Muscle of arm (tissue), 1 donor: ENCODE measurements at regions not wholly inside any gene's neighbourhood (a gene's known extent, or its start where the extent isn't known, plus 50 kb on each side); places are given as distances from the start of the nearest gene placed in this dataset.
A peak's percentile ranks its signal among the peaks of the same experiment; 100 is the strongest.
"Not testable (repeated sequence)": the region's sequence is repeated elsewhere in the genome, so short reads cannot be mapped to it uniquely, and the experiment has no call there.

ENCODE experiments used
- DNase-seq: peaks from one replicate; pipeline ENCODE4 v3.0.0-alpha.2; 2013

GRCh38 chr2:185265747-185266146 is 472.9 kb upstream of the FSIP2 start:
- DNase-seq = no peak

GRCh38 chr2:185268651-185269050 is 470.0 kb upstream of the FSIP2 start:
- no peak for DNase-seq

GRCh38 chr2:185274718-185275484 is 463.7 kb upstream of the FSIP2 start:
- no peak for DNase-seq

- DNase-seq = not testable (repeated sequence)
Observed at GRCh38 chr2:185275979-185276378, 462.6 kb upstream of the FSIP2 start.

- no peak for DNase-seq
Observed at GRCh38 chr2:185278761-185279160, 459.8 kb upstream of the FSIP2 start.

- peak; percentile 0 for DNase-seq
Observed at GRCh38 chr2:185279999-185280398, 458.6 kb upstream of the FSIP2 start.

GRCh38 chr2:185284696-185285095 is 453.9 kb upstream of the FSIP2 start:
- DNase-seq = no peak

GRCh38 chr2:185290012-185290411 is 448.6 kb upstream of the FSIP2 start:
- DNase-seq = not testable (repeated sequence)

GRCh38 chr2:185291035-185291647 is 447.5 kb upstream of the FSIP2 start:
- peak; percentile 12 for DNase-seq

- DNase-seq = no peak
Observed at GRCh38 chr2:185299867-185300266, 438.7 kb upstream of the FSIP2 start.

GRCh38 chr2:185306119-185306518 is 432.5 kb upstream of the FSIP2 start:
- no peak for DNase-seq

GRCh38 chr2:185316383-185316782 is 422.2 kb upstream of the FSIP2 start:
- DNase-seq = no peak

GRCh38 chr2:185318271-185318724 is 420.3 kb upstream of the FSIP2 start:
- DNase-seq = no peak

GRCh38 chr2:185335879-185336278 is 402.7 kb upstream of the FSIP2 start:
- no peak for DNase-seq

- no peak for DNase-seq
Observed at GRCh38 chr2:185337033-185337432, 401.6 kb upstream of the FSIP2 start.

GRCh38 chr2:185338104-185338503 is 400.5 kb upstream of the FSIP2 start:
- no peak for DNase-seq

- no peak for DNase-seq
Observed at GRCh38 chr2:185347445-185347844, 391.2 kb upstream of the FSIP2 start.

GRCh38 chr2:185360776-185361175 is 377.8 kb upstream of the FSIP2 start:
- DNase-seq = no peak

GRCh38 chr2:185372188-185372587 is 366.4 kb upstream of the FSIP2 start:
- no peak for DNase-seq

GRCh38 chr2:185373229-185373628 is 365.4 kb upstream of the FSIP2 start:
- no peak for DNase-seq

- DNase-seq = no peak
Observed at GRCh38 chr2:185374878-185375277, 363.7 kb upstream of the FSIP2 start.

- DNase-seq = no peak
Observed at GRCh38 chr2:185375731-185376130, 362.9 kb upstream of the FSIP2 start.

GRCh38 chr2:185381631-185382030 is 357.0 kb upstream of the FSIP2 start:
- no peak for DNase-seq
